Psoas muscle (tissue), 7 donors: ENCODE measurements at regions not wholly inside any gene's neighbourhood (a gene's known extent, or its start where the extent isn't known, plus 50 kb on each side); places are given as distances from the start of the nearest gene placed in this dataset.
A peak's percentile ranks its signal among the peaks of the same experiment; 100 is the strongest.

Experiments used
- ATAC-seq, 4 donors: fragments of 200-7000 bp; cut with Tn5 transposase; one replicate each; pipeline ENCODE4 v1.9.1; 2020; ENCODE audit warnings: moderate library complexity in 3 of 4, mild to moderate bottlenecking in 2 of 4
- DNase-seq, 2 donors: peaks; one replicate each; pipeline ENCODE4 v3.0.0-alpha.2; 2020
- H3K27ac ChIP-seq: fragments of 200-600 bp; one replicate; pipeline ENCODE4 v1.8.0; 2022
- H3K27me3 ChIP-seq, 3 donors: fragments of 200-600 bp in 1 of 3; one replicate each; pipeline versions ENCODE4 v1.6.1 to v1.8.0; 2013 to 2022; ENCODE audit warnings: low read length in 2 of 3, mild to moderate bottlenecking in 2 of 3, moderate library complexity in 1 of 3; ENCODE audit not compliant: insufficient read depth in 3 of 3
- H3K36me3 ChIP-seq, 2 donors: fragments of 200-600 bp in 1 of 2; one replicate each; pipeline versions ENCODE4 v1.6.1 to v1.8.0; 2013 to 2022; ENCODE audit warnings: low read depth in 1 of 2, mild to moderate bottlenecking in 1 of 2, moderate library complexity in 1 of 2; ENCODE audit not compliant: insufficient read depth in 1 of 2
- H3K4me1 ChIP-seq: fragments of 200-600 bp; one replicate; pipeline ENCODE4 v1.8.0; 2022
- H3K4me3 ChIP-seq: fragments of 200-600 bp; one replicate; pipeline ENCODE4 v1.8.0; 2022; ENCODE audit warnings: mild to moderate bottlenecking
- H3K9me3 ChIP-seq: fragments of 200-600 bp; one replicate; pipeline ENCODE4 v1.8.0; 2022
- whole genome bisulfite sequencing, 3 donors: extraction: QIAGEN DNeasy Blood & Tissue Kit; methylation state at CpG; one replicate each; pipeline versions ENCODE4 v1.1.6 to v1.1.7; 2013; 5-methylcytosine and 5-hydroxymethylcytosine counted together
- intact Hi-C, 2 donors: fragments of 100-400 bp; cut with DNase I; formaldehyde crosslinking; loops; one replicate each; pipeline versions ENCODE4 v1.11.0 to v1.14.2; 2022
- TF ChIP-seq, protein P1 (sequence below): fragments of 200-600 bp; IDR thresholded peaks from one replicate; pipeline ENCODE4 v1.8.0; 2022; ENCODE audit warnings: antibody characterized with exemption
- donor health status: healthy with polysubstance abuse.
- donor health status: DM: no; HTN: no; CAD: no; lungs with moderate emphysema.
- donor health status: Bipolar disorder and iron deficiency.
- donor health status: healthy.
- donor health status: DM: yes; HTN: yes; CAD: no.
- donor health status: DM: no; HTN: no; CAD: no.
- donor health status: DM: yes; HTN: yes; CAD: no.

DNA sequence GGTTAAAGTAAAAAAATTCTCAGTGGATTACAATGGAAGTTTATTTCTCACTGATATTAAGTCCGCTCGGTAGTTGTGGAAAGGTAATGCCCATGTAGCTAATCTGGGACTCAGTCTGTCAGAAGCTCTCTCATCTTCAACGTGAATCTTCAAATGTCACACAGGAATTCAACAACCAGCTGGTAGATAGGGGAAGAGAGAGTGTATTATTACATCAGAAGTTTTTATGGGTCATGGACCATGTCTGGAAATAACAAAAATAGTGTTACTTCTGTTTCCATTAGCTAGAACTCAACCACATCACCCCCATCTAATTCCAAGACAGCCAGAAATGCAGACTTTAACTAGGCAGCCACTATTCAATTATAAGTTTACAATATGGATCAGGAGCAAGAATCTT lies 506.1 kb upstream of the HTR2C start:
- Histone ChIP-seq H3K27ac (no peak overlapping the region), H3K27me3 (peaks cover 0 to 5% (median 0%) of the 10 kb centered on the region in 3 donors), H3K36me3 (no peaks in the 10 kb centered on the region), H3K4me1 (no peaks in the 10 kb centered on the region), H3K4me3 (no peak overlapping the region), H3K9me3 (no peaks in the 10 kb centered on the region)
- DNase-seq (no peak), ATAC-seq (no peak)
- WGBS, 3 donors, result 56 to 68% (median 58%) methylated on average over 3 of the region's 3 CpGs
- intact Hi-C loops, result no loop called here
- TF ChIP-seq, protein P1, sequence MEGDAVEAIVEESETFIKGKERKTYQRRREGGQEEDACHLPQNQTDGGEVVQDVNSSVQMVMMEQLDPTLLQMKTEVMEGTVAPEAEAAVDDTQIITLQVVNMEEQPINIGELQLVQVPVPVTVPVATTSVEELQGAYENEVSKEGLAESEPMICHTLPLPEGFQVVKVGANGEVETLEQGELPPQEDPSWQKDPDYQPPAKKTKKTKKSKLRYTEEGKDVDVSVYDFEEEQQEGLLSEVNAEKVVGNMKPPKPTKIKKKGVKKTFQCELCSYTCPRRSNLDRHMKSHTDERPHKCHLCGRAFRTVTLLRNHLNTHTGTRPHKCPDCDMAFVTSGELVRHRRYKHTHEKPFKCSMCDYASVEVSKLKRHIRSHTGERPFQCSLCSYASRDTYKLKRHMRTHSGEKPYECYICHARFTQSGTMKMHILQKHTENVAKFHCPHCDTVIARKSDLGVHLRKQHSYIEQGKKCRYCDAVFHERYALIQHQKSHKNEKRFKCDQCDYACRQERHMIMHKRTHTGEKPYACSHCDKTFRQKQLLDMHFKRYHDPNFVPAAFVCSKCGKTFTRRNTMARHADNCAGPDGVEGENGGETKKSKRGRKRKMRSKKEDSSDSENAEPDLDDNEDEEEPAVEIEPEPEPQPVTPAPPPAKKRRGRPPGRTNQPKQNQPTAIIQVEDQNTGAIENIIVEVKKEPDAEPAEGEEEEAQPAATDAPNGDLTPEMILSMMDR, result no peak

DNA sequence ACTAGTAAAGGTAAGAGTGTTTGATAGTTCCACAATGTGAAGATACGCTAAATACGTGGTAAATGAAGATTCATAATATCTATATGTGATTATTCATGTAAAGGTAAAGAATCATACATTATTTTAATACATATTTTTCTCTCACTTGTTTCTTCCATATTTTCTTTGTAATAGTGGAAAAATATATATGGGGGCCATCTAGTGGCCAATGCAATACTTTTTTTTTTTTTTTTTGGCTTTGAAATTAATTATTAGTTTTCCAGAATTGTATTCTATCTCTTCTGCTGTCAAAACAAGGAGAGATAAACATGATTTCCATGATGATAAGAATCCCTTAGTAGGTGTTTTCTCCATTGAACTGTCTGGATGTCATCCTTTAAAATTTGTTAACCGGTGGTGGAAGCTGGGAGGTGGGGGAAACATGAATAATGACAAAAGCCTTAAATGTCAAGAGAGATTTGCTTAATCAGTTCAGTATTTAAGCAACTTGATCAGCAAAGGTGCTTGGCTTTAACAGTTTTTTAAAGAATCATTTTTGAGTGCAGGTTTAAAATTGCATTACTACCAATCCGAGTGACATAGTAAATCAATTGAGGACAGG lies 508.7 kb upstream of the HTR2C start:
- H3K9me3 ChIP-seq, result no peaks in the 10 kb centered on the region

DNA sequence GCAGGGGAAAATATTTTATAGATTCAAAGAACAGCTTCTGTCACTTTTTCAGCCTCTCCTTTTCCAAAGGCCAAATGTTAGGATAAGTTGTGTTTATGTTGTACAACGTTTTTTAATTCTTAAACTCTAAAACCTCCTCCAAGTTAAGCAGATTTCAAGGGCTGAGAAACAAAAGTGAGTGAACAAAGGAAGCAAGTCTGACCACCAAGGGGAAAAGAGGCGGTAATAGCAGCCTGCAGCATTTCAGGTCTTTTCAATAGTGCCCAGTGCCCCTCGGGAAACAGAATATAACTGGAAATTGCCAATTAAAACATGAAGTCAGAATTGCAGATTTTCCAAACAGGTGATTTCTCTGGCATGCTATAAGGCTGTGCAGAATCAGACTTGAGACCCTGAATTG lies 510.0 kb upstream of the HTR2C start:
- H3K9me3 ChIP-seq, result no peaks in the 10 kb centered on the region
- H3K36me3 ChIP-seq, result no peaks in the 10 kb centered on the region
- no peak overlapping the region for H3K27ac ChIP-seq
- no peaks in the 10 kb centered on the region for H3K4me1 ChIP-seq
- TF ChIP-seq, protein P1, result no peak
- ATAC-seq (no peak), DNase-seq (no peak)
- intact Hi-C loops, result no loop called here
- H3K4me3 ChIP-seq, result no peak overlapping the region
- H3K27me3 ChIP-seq, result peaks cover 0 to 5% (median 0%) of the 10 kb centered on the region in 3 donors
- whole genome bisulfite sequencing, 3 donors, result 28 to 32% (median 28%) methylated on average over 3 of the region's 3 CpGs

More for the DNA sequence above, 508.7 kb upstream of the HTR2C start:
- Histone ChIP-seq H3K27ac (no peak overlapping the region), H3K4me1 (no peaks in the 10 kb centered on the region), H3K4me3 (no peak overlapping the region), H3K27me3 (peaks cover 0 to 5% (median 0%) of the 10 kb centered on the region in 3 donors), H3K36me3 (no peaks in the 10 kb centered on the region)
- 50 to 59% (median 57%) methylated on average over 4 of the region's 4 CpGs for WGBS, 3 donors
- intact Hi-C loops, result no loop called here
- DNase-seq, result no peak
- no peak for ATAC-seq
- TF ChIP-seq, protein P1, result peak; percentile 29

DNA sequence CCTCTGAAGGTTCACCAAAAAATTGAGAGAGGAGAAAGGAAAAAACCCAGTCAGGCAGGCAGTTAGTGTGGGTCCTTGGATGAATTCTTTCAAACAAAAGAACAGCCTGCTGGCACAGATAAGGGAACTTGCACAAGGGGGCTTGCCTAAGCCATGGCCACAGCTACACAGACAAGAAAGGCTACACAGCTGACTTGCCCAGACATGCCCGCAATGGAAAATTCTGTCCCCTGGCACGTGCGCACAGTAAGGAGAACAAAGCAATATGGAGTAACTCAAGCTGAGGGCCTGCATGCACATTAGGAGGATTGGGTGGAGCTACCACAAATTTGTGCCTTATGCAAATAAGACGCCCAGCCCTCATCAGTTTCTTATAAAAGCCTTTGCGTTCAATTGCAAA lies 512.5 kb upstream of the HTR2C start:
- no peaks in the 10 kb centered on the region for H3K36me3 ChIP-seq
- intact Hi-C loops, result no loop called here
- TF ChIP-seq, protein P1, result no peak
- peaks cover 0 to 5% (median 0%) of the 10 kb centered on the region in 3 donors for H3K27me3 ChIP-seq
- no peaks in the 10 kb centered on the region for H3K9me3 ChIP-seq
- 84 to 94% (median 88%) methylated on average over 5 of the region's 5 CpGs for WGBS, 3 donors
- no peaks in the 10 kb centered on the region for H3K4me1 ChIP-seq
- no peak overlapping the region for H3K27ac ChIP-seq
- no peak for ATAC-seq
- no peak overlapping the region for H3K4me3 ChIP-seq
- DNase-seq, result no peak
